HG02840 (cell line): ENCODE measurements at regions not wholly inside any gene's neighbourhood (a gene's known extent, or its start where the extent isn't known, plus 50 kb on each side); places are given as distances from the start of the nearest gene placed in this dataset.

Experiments
- ATAC-seq: cut with Tn5 transposase; IDR thresholded peaks from one replicate; pipeline ENCODE4 v1.9.1; 2021; ENCODE audit warnings: mild to moderate bottlenecking, moderate library complexity, moderate number of reproducible peaks; ENCODE audit not compliant: unreplicated experiment, low FRiP score

DNA sequence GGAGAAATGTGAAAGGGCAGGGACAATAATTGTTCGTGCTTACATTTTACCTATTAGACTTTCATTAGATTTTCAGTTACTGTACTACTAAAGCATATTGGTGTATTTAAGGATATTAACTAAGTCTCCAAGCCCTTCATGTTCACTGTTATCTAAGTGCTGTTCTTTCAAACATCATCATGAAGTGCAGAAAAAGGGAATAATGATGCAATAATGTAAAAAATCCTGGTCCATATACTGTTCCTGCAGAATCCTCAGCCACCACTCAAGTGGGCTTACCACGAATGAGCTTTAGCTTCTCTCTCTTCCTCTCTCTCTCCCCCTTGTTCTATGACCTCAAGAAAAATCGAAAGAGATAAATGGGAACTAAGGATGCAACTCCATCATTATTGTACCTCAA is 600.7 kb downstream of the UTRN start:
- no peak for ATAC-seq

DNA sequence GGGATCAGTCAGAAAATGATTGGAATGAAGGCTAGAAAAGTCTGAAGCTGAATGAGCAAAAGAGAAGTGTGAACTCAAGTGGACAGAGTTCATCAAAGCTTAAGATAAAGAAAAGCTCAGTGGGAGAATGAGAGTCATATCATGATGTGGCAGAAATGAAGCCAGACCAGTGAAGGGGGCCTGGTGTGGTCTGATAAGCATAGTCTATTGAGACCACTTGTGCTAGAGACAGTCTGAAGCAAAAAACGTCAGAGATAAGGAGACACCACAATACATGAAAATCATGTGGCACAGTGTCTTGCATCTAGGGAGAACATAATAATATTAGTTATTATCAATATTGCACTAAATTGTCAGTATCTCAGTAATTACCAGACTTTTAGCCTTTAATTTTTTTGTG is 601.5 kb downstream of the UTRN start:
- no peak for ATAC-seq

- no peak for ATAC-seq
Measured at GRCh38 chr6:144888621-144889020, 603.5 kb downstream of the UTRN start.

- ATAC-seq: no peak
Measured at GRCh38 chr6:144893680-144894151, 608.6 kb downstream of the UTRN start.

- no peak for ATAC-seq
Measured at GRCh38 chr6:144894240-144894639, 609.1 kb downstream of the UTRN start.

DNA sequence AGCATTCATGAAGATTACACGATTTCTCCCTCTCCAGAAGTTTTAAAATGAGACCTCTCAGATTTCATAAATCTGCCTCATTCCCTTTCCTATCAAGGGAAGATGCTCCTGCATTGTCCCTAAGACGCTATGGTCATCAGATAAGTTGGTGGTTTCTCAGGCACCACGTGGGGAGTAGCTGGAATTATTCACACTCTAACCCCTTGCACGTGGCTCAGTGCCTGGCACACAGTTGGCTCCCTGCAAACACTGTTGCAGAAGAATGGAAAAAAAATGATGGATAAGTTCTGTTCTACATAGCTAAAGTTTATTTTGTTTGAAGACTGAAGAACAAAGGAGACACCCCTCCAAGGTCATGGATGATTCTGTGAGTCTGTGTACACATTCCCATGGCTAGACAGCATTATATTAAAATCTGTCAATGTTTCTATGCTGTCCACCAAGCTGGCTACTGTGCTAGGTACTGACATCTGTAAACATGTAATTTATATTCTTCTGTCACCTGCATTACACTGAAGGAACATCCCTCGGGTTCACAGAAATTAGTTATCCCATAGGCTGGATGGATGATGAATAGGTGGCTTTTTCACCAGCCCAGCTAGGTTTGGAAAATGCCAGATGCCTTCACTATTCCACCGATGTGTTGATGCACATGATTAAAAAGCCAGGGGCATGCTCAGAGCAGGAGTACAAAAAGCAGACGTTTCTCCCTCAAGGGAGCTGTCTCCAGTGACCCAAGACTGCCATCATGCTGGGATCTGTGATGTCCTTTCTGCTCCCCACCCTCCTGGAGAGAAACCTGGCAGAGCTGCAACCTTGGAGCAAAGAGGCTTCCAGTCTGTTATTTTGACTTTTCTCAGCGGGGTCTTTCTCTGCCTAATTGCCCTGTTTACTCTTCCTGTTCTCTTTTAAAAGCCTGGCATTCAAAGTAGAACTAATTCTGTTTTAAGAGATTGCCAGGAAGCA is 610.5 kb downstream of the UTRN start:
- ATAC-seq: no peak

DNA sequence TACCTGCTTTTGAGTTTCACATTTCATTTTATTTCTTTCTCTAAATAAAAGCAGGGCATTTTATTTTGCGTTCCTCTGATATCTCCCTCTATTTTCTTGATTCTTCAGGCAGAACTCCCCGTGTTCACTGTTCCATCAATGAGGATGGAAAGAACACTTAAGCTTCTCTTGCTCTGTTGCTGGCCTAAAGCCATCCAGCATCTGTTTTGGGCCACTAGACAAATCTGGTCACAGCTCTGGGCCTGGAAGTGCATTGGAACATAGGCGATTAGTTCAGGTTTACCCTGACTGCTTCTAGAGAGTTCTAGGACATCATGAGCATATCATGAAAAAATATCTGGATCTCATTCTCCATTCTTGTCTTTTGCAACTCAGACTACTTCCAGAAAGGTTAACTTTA is 611.2 kb downstream of the UTRN start:
- no peak for ATAC-seq

- no peak for ATAC-seq
Measured at GRCh38 chr6:144896871-144897270, 611.7 kb downstream of the UTRN start.

DNA sequence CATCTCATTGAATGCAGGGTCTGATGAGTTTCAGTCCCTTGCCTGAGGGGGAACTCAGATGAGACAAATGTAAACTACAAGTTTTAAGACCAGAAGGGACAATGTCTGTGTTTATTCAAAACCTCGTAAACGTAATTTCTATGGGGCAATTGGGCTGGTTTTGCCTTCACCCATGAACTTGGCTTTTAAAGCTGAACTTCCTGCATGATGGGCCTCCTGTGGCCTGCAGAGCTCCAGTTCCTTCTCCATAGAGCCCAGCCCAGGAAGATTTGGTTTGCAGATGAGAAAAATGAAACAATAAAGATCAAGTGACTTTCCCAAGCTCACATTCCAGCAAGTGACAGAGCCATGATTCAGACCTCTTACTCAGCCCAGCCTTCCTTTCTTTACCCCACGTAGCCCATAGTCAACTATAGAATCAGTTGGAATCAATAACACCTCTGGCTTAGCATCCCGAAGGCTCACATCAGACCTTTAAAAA is 612.3 kb downstream of the UTRN start:
- ATAC-seq: no peak

- ATAC-seq: no peak
Measured at GRCh38 chr6:144898052-144898689, 613.0 kb downstream of the UTRN start.

DNA sequence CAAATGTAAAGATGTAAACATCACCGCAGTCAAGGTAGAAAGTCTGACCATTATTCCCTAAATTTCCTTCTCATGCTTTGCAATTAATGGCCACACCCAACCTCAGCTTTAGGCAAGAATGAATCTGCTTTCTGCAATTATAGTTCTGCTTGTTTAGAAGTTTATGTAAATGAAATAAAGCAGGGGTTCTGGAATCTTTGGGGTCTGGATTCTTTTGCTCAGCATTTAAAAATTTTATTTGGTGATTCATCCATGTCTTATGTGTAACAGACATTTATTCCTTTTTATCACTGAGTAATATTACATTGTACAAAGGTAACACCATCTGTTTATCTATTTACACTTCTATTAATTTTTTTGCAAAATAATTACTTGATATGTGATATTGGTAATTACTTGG is 613.6 kb downstream of the UTRN start:
- ATAC-seq: no peak

DNA sequence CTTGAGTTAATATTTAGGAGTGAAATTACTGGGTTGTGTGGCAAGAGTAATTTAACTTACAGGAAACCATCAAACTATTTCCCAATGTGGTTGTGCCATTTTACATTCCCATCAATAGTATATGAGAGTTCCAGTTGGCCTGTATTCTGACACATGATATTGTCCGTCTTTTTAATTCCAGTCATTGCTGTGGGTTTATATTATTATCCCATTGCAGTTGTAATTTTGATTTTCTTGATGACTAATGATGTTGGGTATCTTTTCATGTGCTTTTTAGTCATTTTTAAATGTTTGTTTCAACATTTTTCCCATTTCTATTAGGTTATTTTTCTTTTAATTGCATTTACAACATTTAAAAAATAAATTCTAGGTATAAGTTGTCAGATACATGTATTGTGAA is 614.0 kb downstream of the UTRN start:
- ATAC-seq: no peak

DNA sequence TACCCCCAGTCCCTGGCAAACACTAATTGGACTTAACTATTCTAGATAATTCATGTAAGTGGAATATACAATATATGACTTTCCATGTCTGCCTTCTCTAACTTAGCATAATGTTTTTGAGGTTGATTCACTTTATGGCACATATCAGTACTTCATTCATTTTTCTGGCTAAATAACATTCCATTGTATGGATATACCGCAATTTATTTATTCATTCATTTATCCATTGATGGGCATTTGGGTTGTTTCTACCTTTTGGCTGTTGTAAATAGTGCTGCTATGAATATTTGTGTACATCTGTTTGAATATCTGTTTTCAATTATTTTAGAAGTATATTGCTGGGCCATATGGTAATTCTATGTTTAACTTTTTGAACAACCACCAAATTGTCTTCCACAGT is 616.3 kb downstream of the UTRN start:
- no peak for ATAC-seq

GRCh38 chr6:144908004-144908403 is 622.9 kb downstream of the UTRN start:
- ATAC-seq: no peak

DNA sequence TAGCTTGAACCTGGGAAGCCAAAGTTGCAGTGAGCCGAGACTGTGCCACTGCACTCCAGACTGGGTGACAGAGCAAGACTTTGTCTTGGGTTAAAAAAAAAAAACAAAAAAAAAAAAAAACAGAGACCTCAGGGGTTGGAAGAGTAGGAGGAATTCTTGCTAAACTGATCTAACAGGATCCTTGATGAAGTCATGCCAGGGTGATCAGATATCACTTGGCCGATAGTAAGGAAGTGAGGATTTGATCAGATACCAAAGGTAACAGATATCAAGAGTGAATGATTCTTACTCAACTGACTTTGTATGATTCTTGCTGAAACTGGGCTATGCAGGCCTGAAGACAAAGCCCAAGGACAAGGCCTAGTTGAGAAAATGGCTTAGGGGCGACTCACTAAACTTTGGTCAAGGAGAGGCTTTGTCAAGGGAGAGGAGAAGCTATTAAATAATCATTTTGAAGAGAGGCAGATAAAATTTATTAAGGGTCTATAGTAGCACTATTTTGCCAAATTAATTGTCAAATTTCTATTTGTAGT is 624.7 kb downstream of the UTRN start:
- ATAC-seq: no peak

GRCh38 chr6:144911322-144911721 is 626.2 kb downstream of the UTRN start:
- no peak for ATAC-seq

GRCh38 chr6:144912474-144912873 is 627.3 kb downstream of the UTRN start:
- no peak for ATAC-seq

DNA sequence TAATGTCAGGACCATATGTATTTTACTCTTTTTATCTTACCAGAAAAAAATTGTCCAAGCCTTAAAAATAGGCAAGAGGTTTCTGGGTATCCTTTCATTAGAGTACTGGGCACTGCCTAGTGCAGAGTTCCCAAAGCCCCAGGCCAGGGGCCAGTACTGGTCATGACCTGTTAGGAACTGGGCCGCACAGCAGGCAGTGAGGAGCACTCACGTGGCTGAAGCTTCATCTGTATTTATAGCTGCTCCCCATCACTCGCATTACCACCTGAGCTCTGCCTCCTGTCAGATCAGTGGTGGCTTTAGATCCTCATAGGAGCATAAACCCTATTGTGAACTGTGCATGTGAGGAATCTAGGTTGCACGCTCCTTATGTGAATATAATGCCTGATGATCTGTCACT is 632.9 kb downstream of the UTRN start:
- no peak for ATAC-seq

DNA sequence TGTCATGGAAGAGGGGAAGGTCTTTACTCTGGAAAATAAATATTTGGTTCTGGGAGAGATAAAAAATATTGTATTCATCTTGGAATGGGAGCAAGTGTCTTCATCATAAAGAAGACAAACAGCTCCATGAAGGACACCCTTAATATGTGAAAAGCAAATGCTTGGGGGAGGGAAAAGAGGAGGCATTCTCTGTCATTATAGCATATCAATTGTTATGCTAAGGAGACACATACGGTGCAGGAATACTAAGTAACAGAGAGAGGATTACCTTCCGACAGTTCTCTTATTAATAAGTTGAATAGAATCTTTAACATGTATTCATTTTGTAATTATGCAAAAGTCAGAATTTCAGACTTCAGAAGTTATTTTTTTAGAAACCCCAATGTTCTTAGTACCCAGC is 634.4 kb downstream of the UTRN start:
- ATAC-seq: no peak

DNA sequence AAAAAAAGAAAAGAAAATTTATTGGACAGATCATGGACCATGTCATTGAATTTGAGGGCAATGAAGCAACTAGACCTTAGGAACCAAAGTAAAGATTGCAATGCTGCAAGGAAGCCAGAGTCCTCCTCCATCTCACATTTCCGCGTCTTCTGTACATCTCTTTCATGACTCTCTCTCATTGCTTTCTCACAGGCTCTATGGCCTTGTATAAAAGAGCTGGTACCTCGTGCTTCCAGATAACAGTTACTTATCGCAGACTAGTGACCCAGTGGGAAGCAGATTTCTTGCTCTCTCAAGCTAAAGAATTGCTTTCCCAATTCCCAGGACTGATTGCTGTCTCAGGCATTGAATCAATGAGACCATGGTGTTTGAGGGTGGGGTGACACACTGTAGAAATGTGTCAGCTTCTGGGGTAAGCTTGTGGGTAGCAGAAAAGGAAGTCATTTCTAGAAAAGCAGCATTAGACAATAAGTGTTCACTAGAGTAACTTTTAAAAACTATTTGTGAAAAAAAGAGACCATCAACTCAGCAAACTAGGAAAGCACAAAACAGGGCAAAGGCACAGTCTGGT is 635.3 kb downstream of the UTRN start:
- ATAC-seq: no peak
